Suprapubic skin (tissue), 3 donors: ENCODE measurements at regions not wholly inside any gene's neighbourhood (a gene's known extent, or its start where the extent isn't known, plus 50 kb on each side); places are given as distances from the start of the nearest gene placed in this dataset.

Source experiments
- CTCF ChIP-seq, 2 donors: fragments of 200-600 bp in 1 of 2; fragments of 450-650 bp in 1 of 2; sonication (generic) in 1 of 2; IDR thresholded peaks; one replicate each; pipeline ENCODE4 v1.5.1; 2016 to 2019; ENCODE audit warnings: antibody characterized with exemption in 2 of 2, mild to moderate bottlenecking in 1 of 2, moderate library complexity in 1 of 2
- EP300 ChIP-seq: sonication (generic); formaldehyde crosslinking; IDR thresholded peaks from one replicate; pipeline ENCODE4 v1.6.1; 2017; ENCODE audit warnings: antibody characterized with exemption
- POLR2A ChIP-seq, 2 donors: fragments of 450-650 bp; IDR thresholded peaks; one replicate each; pipeline ENCODE4 v1.6.1; 2017; ENCODE audit warnings: antibody characterized with exemption in 2 of 2, mild to moderate bottlenecking in 2 of 2, moderate library complexity in 2 of 2

- peak; percentile 32 to 51 for TF ChIP-seq CTCF (IDR thresholded peaks at IDR 0.05)
- no peak for TF ChIP-seq POLR2A (IDR thresholded peaks at IDR 0.05)
- TF ChIP-seq EP300 = no peak
These were observed 379.4 kb downstream of the KLF12 start for GRCh38 chr13:73754727-73755292.
